Lung (tissue), 11 donors: ENCODE measurements at regions not wholly inside any gene's neighbourhood (a gene's known extent, or its start where the extent isn't known, plus 50 kb on each side); places are given as distances from the start of the nearest gene placed in this dataset.

Source experiments
- ATAC-seq: fragments of 200-7000 bp; cut with Tn5 transposase; one replicate; pipeline ENCODE4 v1.9.1; 2020; ENCODE audit warnings: moderate number of reproducible peaks; ENCODE audit not compliant: insufficient read depth, low FRiP score
- DNase-seq, 3 donors: peaks; one replicate each; pipeline ENCODE4 v3.0.0-alpha.2; 2013 to 2017
- H3K27ac ChIP-seq, 2 donors: one replicate each; pipeline ENCODE4 v1.5.1; 2013; ENCODE audit warnings: mild to moderate bottlenecking in 2 of 2, moderate library complexity in 2 of 2, control low read depth in 1 of 2, inconsistent platforms in 1 of 2, low read depth in 1 of 2, low read length in 1 of 2
- H3K27me3 ChIP-seq, 3 donors: one replicate each; pipeline ENCODE4 v1.5.1; 2013; ENCODE audit warnings: low read length in 2 of 3; ENCODE audit not compliant: control insufficient read depth in 3 of 3, insufficient read depth in 3 of 3
- H3K36me3 ChIP-seq, 4 donors: one replicate each; pipeline ENCODE4 v1.5.1; 2013; ENCODE audit warnings: low read length in 4 of 4, mild to moderate bottlenecking in 1 of 4, moderate library complexity in 1 of 4; ENCODE audit not compliant: control insufficient read depth in 4 of 4, insufficient read depth in 4 of 4
- H3K4me1 ChIP-seq, 5 donors: one replicate each; pipeline ENCODE4 v1.5.1; 2013; ENCODE audit warnings: low read length in 5 of 5, mild to moderate bottlenecking in 2 of 5, moderate library complexity in 1 of 5; ENCODE audit not compliant: control insufficient read depth in 5 of 5, insufficient read depth in 5 of 5
- H3K4me3 ChIP-seq: one replicate; pipeline ENCODE4 v1.5.1; 2013; ENCODE audit warnings: mild to moderate bottlenecking, control low read depth, moderate library complexity
- H3K9ac ChIP-seq, 2 donors: one replicate each; pipeline ENCODE4 v1.5.1; 2013; ENCODE audit warnings: low read length in 2 of 2, control low read depth in 1 of 2; ENCODE audit not compliant: insufficient read depth in 1 of 2
- H3K9me3 ChIP-seq, 4 donors: one replicate each; pipeline ENCODE4 v1.5.1; 2013; ENCODE audit warnings: low read length in 3 of 4, mild to moderate bottlenecking in 1 of 4, moderate library complexity in 1 of 4; ENCODE audit not compliant: control insufficient read depth in 4 of 4, insufficient read depth in 3 of 4
- CTCF ChIP-seq: IDR thresholded peaks from 2 replicates; pipeline ENCODE4 v1.5.1; 2012; ENCODE audit warnings: mild to moderate bottlenecking; ENCODE audit errors: control extremely low read depth, extremely low read depth
- WGBS, 2 donors: extraction: QIAGEN DNeasy Blood & Tissue Kit; methylation state at CpG; one replicate each; pipeline ENCODE4 v1.1.7; 2013; 5-methylcytosine and 5-hydroxymethylcytosine counted together
- donor health status: control.
- donor health status: control.
- donor health status: Bipolar disorder and iron deficiency.
- donor health status: healthy.
- donor health status: DM: yes; HTN: yes; CAD: no.

GRCh38 chr10:3911241-3911640, 126.2 kb upstream of the KLF6 start:
- no peak for TF ChIP-seq CTCF
- ATAC-seq (no peak), DNase-seq (no peak)
- 92 to 95% methylated on average over 6 of the region's 6 CpGs for WGBS, 2 donors
- H3K27ac ChIP-seq = peak overlapping the region in 1 of 2 donors; percentile 94
- H3K4me3 ChIP-seq = no peak overlapping the region
- H3K9me3 ChIP-seq = peaks cover 0 to 3% (median 0%) of the 10 kb centered on the region in 4 donors
- peaks cover 0 to 15% (median 3%) of the 10 kb centered on the region in 5 donors for H3K4me1 ChIP-seq
- no peak overlapping the region for H3K9ac ChIP-seq
- H3K36me3 ChIP-seq = no peaks in the 10 kb centered on the region
- no peaks in the 10 kb centered on the region for H3K27me3 ChIP-seq

GRCh38 chr10:3909339-3909738, 124.3 kb upstream of the KLF6 start:
- no peak overlapping the region for H3K27ac ChIP-seq
- no peak for ATAC-seq
- H3K9me3 ChIP-seq = no peaks in the 10 kb centered on the region
- no peak for TF ChIP-seq CTCF
- H3K4me3 ChIP-seq = no peak overlapping the region
- H3K9ac ChIP-seq = no peak overlapping the region
- no peak for DNase-seq
- 93 to 96% methylated on average over 14 of the region's 14 CpGs for WGBS, 2 donors
- H3K4me1 ChIP-seq = peaks cover 0 to 15% (median 0%) of the 10 kb centered on the region in 5 donors
- H3K27me3 ChIP-seq = no peaks in the 10 kb centered on the region
- no peaks in the 10 kb centered on the region for H3K36me3 ChIP-seq

- no peak for TF ChIP-seq CTCF
- no peak overlapping the region for H3K27ac ChIP-seq
- H3K4me3 ChIP-seq = no peak overlapping the region
- DNase-seq (no peak), ATAC-seq (no peak)
- H3K36me3 ChIP-seq = no peaks in the 10 kb centered on the region
- 90 to 92% methylated on average over 10 of the region's 10 CpGs for WGBS, 2 donors
- no peaks in the 10 kb centered on the region for H3K9me3 ChIP-seq
- no peak overlapping the region for H3K9ac ChIP-seq
- H3K4me1 ChIP-seq = peaks cover 0 to 15% (median under 1%) of the 10 kb centered on the region in 5 donors
- H3K27me3 ChIP-seq = no peaks in the 10 kb centered on the region
Observed at GRCh38 chr10:3908183-3908582, 123.2 kb upstream of the KLF6 start.

GRCh38 chr10:3907514-3907913, 122.5 kb upstream of the KLF6 start:
- no peak for ATAC-seq
- H3K27ac ChIP-seq = peak overlapping the region in 1 of 2 donors; percentile 66
- 80 to 88% methylated on average over 6 of the region's 6 CpGs for WGBS, 2 donors

More at GRCh38 chr10:3907514-3907913, 122.5 kb upstream of the KLF6 start:
- Histone ChIP-seq H3K9ac (no peak overlapping the region), H3K9me3 (no peaks in the 10 kb centered on the region), H3K36me3 (no peaks in the 10 kb centered on the region), H3K27me3 (no peaks in the 10 kb centered on the region), H3K4me3 (no peak overlapping the region), H3K4me1 (peaks cover 2 to 15% (median 3%) of the 10 kb centered on the region in 5 donors)
- no peak for TF ChIP-seq CTCF
- DNase-seq = peak in 1 of 3 donors; percentile 31
